Gastrocnemius medialis (tissue), 4 donors: ENCODE measurements at regions not wholly inside any gene's neighbourhood (a gene's known extent, or its start where the extent isn't known, plus 50 kb on each side); places are given as distances from the start of the nearest gene placed in this dataset.

Experiments
- ATAC-seq, 2 donors: fragments of 150-250 bp; one replicate each; pipeline ENCODE4 v1.9.1; 2016
- DNase-seq, 2 donors: peaks; one replicate each; pipeline ENCODE4 v3.0.0-alpha.2; 2019
- H3K27ac ChIP-seq, 4 donors: fragments of 200-600 bp; sonication (generic); 1 replicate in 1 of 4; 2 replicates in 3 of 4; pipeline ENCODE4 v1.5.1; 2016 to 2018; ENCODE audit warnings: mild to moderate bottlenecking in 2 of 4, moderate library complexity in 1 of 4
- H3K27me3 ChIP-seq, 3 donors: fragments of 200-600 bp; sonication (generic) in 2 of 3; 1 replicate in 1 of 3; 2 replicates in 2 of 3; pipeline versions ENCODE4 v1.5.1 to v1.6.0; 2016 to 2019; ENCODE audit warnings: mild to moderate bottlenecking in 1 of 3, moderate library complexity in 1 of 3
- H3K36me3 ChIP-seq, 2 donors: fragments of 200-600 bp; sonication (generic) in 1 of 2; one replicate each; pipeline ENCODE4 v1.5.1; 2017 to 2018
- H3K4me1 ChIP-seq, 2 donors: fragments of 200-600 bp; sonication (generic) in 1 of 2; one replicate each; pipeline ENCODE4 v1.5.1; 2016 to 2017; ENCODE audit warnings: mild to moderate bottlenecking in 2 of 2
- H3K4me3 ChIP-seq, 4 donors: fragments of 200-600 bp; sonication (generic) in 3 of 4; 1 replicate in 1 of 4; 2 replicates in 3 of 4; pipeline ENCODE4 v1.5.1; 2016 to 2019; ENCODE audit warnings: mild to moderate bottlenecking in 2 of 4
- H3K9me3 ChIP-seq, 3 donors: fragments of 200-600 bp; sonication (generic) in 2 of 3; 1 replicate in 1 of 3; 2 replicates in 2 of 3; pipeline ENCODE4 v1.5.1; 2016 to 2019
- POLR2A ChIP-seq, 2 donors: fragments of 450-650 bp; IDR thresholded peaks; one replicate each; pipeline ENCODE4 v1.6.1; 2017; ENCODE audit warnings: antibody characterized with exemption in 2 of 2, mild to moderate bottlenecking in 2 of 2, moderate library complexity in 2 of 2
- in situ Hi-C, 4 donors: fragments of 200-750 bp; cut with MboI; loops; one replicate each; pipeline versions ENCODE4 v1.15.0 to v1.8.0; 2017; ENCODE audit warnings: low sequenced_read_pairs in 4 of 4
- intact Hi-C: fragments of 100-400 bp; cut with DNase I; formaldehyde crosslinking; loops from one replicate; pipeline ENCODE4 v1.15.1; 2023; ENCODE audit warnings: low total_unique reads
- TF ChIP-seq, protein P1 (sequence below), 5 experiments: fragments of 450-650 bp in 3 of 5; fragments of 200-600 bp in 2 of 5; sonication (generic) in 2 of 5; IDR thresholded peaks in 4 of 5; conservative IDR thresholded peaks in 1 of 5; 1 replicate in 4 of 5; 2 replicates in 1 of 5; pipeline ENCODE4 v1.5.1; 2016 to 2019; ENCODE audit warnings: antibody characterized with exemption in 5 of 5, mild to moderate bottlenecking in 3 of 5, moderate library complexity in 3 of 5

DNA sequence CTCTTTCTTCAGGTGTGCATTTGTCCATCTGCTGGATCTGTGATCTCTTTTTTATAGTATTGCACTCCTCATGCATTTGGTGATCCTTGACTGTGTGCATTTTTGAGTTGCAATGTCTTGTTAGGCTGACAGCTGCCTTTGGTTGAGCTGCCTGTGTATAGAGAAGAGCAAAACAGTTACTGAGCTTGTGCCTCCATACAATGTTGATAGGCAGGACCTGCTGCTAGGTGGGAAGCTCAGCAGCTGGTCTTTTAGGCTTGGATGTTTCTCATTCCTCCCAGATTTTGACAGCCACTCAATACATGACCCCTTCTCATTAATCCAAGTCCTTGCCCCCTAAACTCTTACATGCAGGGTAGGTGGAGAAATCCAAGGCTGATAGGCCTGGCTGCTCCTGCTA, 74.8 kb upstream of the PIAS1 start:
- no peak overlapping the region for H3K4me3 ChIP-seq
- no peak for TF ChIP-seq POLR2A (IDR thresholded peaks at IDR 0.05)
- TF ChIP-seq, protein P1, sequence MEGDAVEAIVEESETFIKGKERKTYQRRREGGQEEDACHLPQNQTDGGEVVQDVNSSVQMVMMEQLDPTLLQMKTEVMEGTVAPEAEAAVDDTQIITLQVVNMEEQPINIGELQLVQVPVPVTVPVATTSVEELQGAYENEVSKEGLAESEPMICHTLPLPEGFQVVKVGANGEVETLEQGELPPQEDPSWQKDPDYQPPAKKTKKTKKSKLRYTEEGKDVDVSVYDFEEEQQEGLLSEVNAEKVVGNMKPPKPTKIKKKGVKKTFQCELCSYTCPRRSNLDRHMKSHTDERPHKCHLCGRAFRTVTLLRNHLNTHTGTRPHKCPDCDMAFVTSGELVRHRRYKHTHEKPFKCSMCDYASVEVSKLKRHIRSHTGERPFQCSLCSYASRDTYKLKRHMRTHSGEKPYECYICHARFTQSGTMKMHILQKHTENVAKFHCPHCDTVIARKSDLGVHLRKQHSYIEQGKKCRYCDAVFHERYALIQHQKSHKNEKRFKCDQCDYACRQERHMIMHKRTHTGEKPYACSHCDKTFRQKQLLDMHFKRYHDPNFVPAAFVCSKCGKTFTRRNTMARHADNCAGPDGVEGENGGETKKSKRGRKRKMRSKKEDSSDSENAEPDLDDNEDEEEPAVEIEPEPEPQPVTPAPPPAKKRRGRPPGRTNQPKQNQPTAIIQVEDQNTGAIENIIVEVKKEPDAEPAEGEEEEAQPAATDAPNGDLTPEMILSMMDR (IDR thresholded peaks at IDR 0.05 in 4 of 5, conservative IDR thresholded peaks at IDR 0.05 in 1 of 5), result no peak
- H3K9me3 ChIP-seq, result no peaks in the 10 kb centered on the region
- ATAC-seq (no peak), DNase-seq (no peak)
- no peaks in the 10 kb centered on the region for H3K27me3 ChIP-seq
- no peaks in the 10 kb centered on the region for H3K4me1 ChIP-seq
- no peak overlapping the region for H3K27ac ChIP-seq
- intact Hi-C loops, result no loop called here
- in situ Hi-C loops, result no loop called here
- no peaks in the 10 kb centered on the region for H3K36me3 ChIP-seq

DNA sequence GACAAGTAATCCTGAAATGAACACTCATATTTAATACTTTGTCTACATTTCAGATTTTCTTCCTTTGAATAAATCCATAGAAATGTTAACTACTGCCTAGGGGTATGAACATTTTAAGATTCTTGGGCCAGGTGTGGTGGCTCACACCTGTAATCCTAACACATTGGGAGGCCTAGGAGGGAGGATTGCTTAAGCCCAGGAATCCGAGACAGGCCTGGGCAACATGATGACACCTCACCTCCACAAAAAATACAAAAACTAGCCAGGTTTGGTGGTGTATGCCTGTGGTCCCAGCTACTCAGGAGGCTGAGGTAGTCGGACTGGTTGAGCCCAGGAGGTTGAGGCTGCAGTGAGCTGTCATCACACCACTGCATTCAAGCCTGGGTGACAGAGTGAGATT, 73.9 kb upstream of the PIAS1 start:
- no peaks in the 10 kb centered on the region for H3K9me3 ChIP-seq
- intact Hi-C loops, result no loop called here
- H3K27me3 ChIP-seq, result no peaks in the 10 kb centered on the region
- H3K4me3 ChIP-seq, result no peak overlapping the region
- no peaks in the 10 kb centered on the region for H3K36me3 ChIP-seq
- TF ChIP-seq, protein P1 (IDR thresholded peaks at IDR 0.05 in 4 of 5, conservative IDR thresholded peaks at IDR 0.05 in 1 of 5), result no peak
- TF ChIP-seq POLR2A (IDR thresholded peaks at IDR 0.05), result no peak
- no peak overlapping the region for H3K27ac ChIP-seq
- H3K4me1 ChIP-seq, result no peaks in the 10 kb centered on the region
- ATAC-seq (no peak), DNase-seq (no peak)
- in situ Hi-C loops, result no loop called here

DNA sequence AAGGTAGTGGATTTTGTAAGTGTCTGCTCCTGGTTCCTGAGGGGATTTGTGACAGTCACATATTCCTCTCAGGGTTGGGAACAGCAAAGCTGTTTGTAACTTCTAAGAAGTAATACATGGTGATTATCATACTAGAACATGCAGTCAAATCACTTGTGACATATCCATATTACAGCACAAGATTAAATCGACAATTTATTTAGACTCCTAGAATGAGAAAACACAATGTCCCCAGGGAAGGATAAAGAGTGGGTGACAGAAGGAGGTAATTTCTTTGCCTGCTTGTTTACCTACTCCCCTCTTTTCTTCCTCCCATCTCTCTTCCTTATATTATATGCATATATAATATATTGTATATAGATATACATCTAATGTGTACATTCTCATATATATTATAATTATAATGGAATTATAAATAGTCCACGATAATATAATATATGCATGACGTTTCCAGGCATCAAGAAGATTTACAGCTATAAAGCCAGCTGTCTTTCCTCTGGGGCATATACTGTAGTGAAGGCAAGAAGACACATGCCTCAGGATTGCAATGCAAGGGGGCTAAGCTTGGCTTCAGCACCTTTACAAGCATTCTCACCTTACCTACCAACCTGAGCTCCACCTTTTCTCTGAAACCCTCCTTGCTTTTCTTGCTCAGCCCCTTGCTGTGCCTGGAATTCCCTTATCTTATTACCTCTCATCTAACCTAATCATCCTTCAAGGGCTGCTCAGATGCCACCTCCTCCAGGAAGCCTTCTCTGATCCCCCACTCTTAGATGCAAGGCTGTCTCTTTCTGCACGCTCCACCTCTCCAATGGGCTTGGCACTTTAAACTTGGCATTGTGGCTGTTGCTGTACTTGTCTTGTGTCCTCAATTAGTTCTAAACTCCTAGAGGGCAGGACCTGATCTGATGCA, 73.1 kb upstream of the PIAS1 start:
- no peaks in the 10 kb centered on the region for H3K9me3 ChIP-seq

DNA sequence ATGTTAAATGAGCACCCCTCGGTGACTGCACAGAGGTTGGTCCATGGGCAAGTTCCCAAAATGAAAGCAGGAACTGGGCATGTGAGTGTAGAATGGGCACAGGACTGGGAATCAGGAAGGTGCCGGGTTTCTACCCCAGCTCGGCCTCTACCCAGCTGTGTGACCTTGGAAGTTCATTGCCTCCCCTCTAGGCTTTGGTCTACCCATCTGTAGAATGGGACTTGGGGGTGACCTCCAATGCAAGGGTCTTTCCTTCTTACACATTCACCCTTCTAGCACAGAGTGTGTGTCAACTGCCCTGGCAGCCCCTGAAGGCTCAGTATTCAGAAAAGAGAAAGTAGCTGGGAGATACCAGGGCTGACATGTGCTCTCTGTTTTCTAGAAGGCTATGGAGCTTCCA, 72.3 kb upstream of the PIAS1 start:
- H3K27me3 ChIP-seq, result no peaks in the 10 kb centered on the region
- no peaks in the 10 kb centered on the region for H3K36me3 ChIP-seq
- TF ChIP-seq, protein P1 (IDR thresholded peaks at IDR 0.05 in 4 of 5, conservative IDR thresholded peaks at IDR 0.05 in 1 of 5), result no peak
- no peak for TF ChIP-seq POLR2A (IDR thresholded peaks at IDR 0.05)
- ATAC-seq (no peak), DNase-seq (no peak)
- in situ Hi-C loops (no loop called here), intact Hi-C loops (no loop called here)
- no peaks in the 10 kb centered on the region for H3K9me3 ChIP-seq
- H3K27ac ChIP-seq, result no peak overlapping the region
- no peaks in the 10 kb centered on the region for H3K4me1 ChIP-seq
- H3K4me3 ChIP-seq, result no peak overlapping the region

More for the DNA sequence above, 73.1 kb upstream of the PIAS1 start:
- Histone ChIP-seq H3K27me3 (no peaks in the 10 kb centered on the region), H3K4me3 (no peak overlapping the region), H3K27ac (no peak overlapping the region), H3K4me1 (no peaks in the 10 kb centered on the region), H3K36me3 (no peaks in the 10 kb centered on the region)
- in situ Hi-C loops, result no loop called here
- no peak for TF ChIP-seq POLR2A (IDR thresholded peaks at IDR 0.05)
- TF ChIP-seq, protein P1 (IDR thresholded peaks at IDR 0.05 in 4 of 5, conservative IDR thresholded peaks at IDR 0.05 in 1 of 5), result no peak
- no peak for ATAC-seq
- DNase-seq, result no peak
- intact Hi-C loops, result no loop called here
